ENCODE measurements at regions not wholly inside any gene's neighbourhood (a gene's known extent, or its start where the extent isn't known, plus 50 kb on each side); places are given as distances from the start of the nearest gene placed in this dataset.

GRCh38 chr16:59484833-59485516, 750.9 kb upstream of the GOT2 start:
- H3K4me1 ChIP-seq (ENCODE audit: insufficient read depth, low read length) = no peaks in the 10 kb centered on the region
- ChIA-PET POLR2A (no interaction called here), CTCF (ENCODE audit: low intra/inter-chr PET ratio, low total read pairs) (no interaction called here)
- H4K20me1 ChIP-seq (ENCODE audit: insufficient read depth, low read length) = no peaks in the 10 kb centered on the region
- ATAC-seq = no peak
- 5% methylated on average over 2 of the region's 2 CpGs for WGBS (ENCODE audit: low lambda C conversion rate)
- DNase-seq (ENCODE audit: low spot score) = no peak
- no peaks in the 10 kb centered on the region for H3K9me3 ChIP-seq (ENCODE audit: low read length)
- no peak overlapping the region for H2AFZ ChIP-seq (ENCODE audit: low read length)
- H3K27me3 ChIP-seq (ENCODE audit: control insufficient read depth in 1 of 2, insufficient read depth in 2 of 2, low read length in 2 of 2) = no peaks in the 10 kb centered on the region
- H3K27ac ChIP-seq (ENCODE audit: extremely low read length, insufficient read depth, low read length) = no peak overlapping the region
- H3K9ac ChIP-seq (ENCODE audit: insufficient read depth, low read depth, low read length) = no peak overlapping the region
- TF ChIP-seq SRSF1 (optimal IDR thresholded peaks at IDR 0.05; ENCODE audit: low read depth, low read length) = no peak
- no peak for TF ChIP-seq ZNF891 (CRISPR knock-in tag; IDR thresholded peaks at IDR 0.05)
- no peak for TF ChIP-seq ZSCAN12 (CRISPR knock-in tag; IDR thresholded peaks at IDR 0.05)
- TF ChIP-seq BATF2 (CRISPR knock-in tag; IDR thresholded peaks at IDR 0.05) = no peak
- no peak for TF ChIP-seq SMYD3 (CRISPR knock-in tag; IDR thresholded peaks at IDR 0.05)
- TF ChIP-seq JARID2 (CRISPR knock-in tag; IDR thresholded peaks at IDR 0.05; ENCODE audit: insufficient replicate concordance) = no peak
- TF ChIP-seq SAP130 (CRISPR knock-in tag; IDR thresholded peaks at IDR 0.05; ENCODE audit: low read depth) = no peak
- TF ChIP-seq NFE2L2 (IDR thresholded peaks at IDR 0.05; ENCODE audit: low read length) = no peak
- no peak for TF ChIP-seq ATRX (CRISPR knock-in tag; IDR thresholded peaks at IDR 0.05; ENCODE audit: borderline replicate concordance)
- TF ChIP-seq SIN3B (IDR thresholded peaks at IDR 0.05; ENCODE audit: low read length) = no peak
- TF ChIP-seq RBM22 (optimal IDR thresholded peaks at IDR 0.05; ENCODE audit: low read length) = no peak
- TF ChIP-seq ARNT2 (CRISPR knock-in tag; IDR thresholded peaks at IDR 0.05; ENCODE audit: low read depth) = no peak
- no peak for TF ChIP-seq SNAPC4 (CRISPR knock-in tag; IDR thresholded peaks at IDR 0.05)
- no peak for TF ChIP-seq WIZ (CRISPR knock-in tag; IDR thresholded peaks at IDR 0.05)
- no peak for TF ChIP-seq MATR3 (CRISPR knock-in tag; IDR thresholded peaks at IDR 0.05)
- no peak for TF ChIP-seq ZNF30 (CRISPR knock-in tag; IDR thresholded peaks at IDR 0.05)
- TF ChIP-seq TERF1 (CRISPR knock-in tag; IDR thresholded peaks at IDR 0.05) = no peak
- in situ Hi-C loops (cut with HindIII; ENCODE audit: extremely low pct_ligation_motif_present, low pct_unique_long_range_greater_than_20kb) = no loop called here
- no peak overlapping the region for H3K4me3 ChIP-seq (replicated peaks in 1 of 3; ENCODE audit: insufficient read depth in 1 of 3, low read depth in 2 of 3, low read length in 3 of 3)
- H3K79me2 ChIP-seq (ENCODE audit: insufficient read depth, low read length) = no peaks in the 10 kb centered on the region
- intact Hi-C loops (cut with micrococcal nuclease; ENCODE audit: unreplicated experiment) = no loop called here
- BruUV-seq (replicated peaks) = no TSS peak
- H3K36me3 ChIP-seq (replicated peaks in 1 of 2; ENCODE audit: control insufficient read depth in 1 of 2, insufficient read depth in 2 of 2, low read length in 2 of 2) = no peaks in the 10 kb centered on the region
- no peak overlapping the region for H3K4me2 ChIP-seq (ENCODE audit: low read depth, low read length)
- no peak for FAIRE-seq

All from HepG2 (cell line).